GM21423 (cell line): ENCODE measurements at regions not wholly inside any gene's neighbourhood (a gene's known extent, or its start where the extent isn't known, plus 50 kb on each side); places are given as distances from the start of the nearest gene placed in this dataset.
"Not testable (repeated sequence)": the region's sequence is repeated elsewhere in the genome, so short reads cannot be mapped to it uniquely, and the experiment has no call there.

Source experiments
- ATAC-seq: cut with Tn5 transposase; IDR thresholded peaks from one replicate; pipeline ENCODE4 v1.9.1; 2021; ENCODE audit warnings: mild to moderate bottlenecking, moderate library complexity; ENCODE audit not compliant: unreplicated experiment

- no peak for ATAC-seq
These were observed 146.6 kb upstream of the TPM1 start for GRCh38 chr15:62895905-62896316.

GRCh38 chr15:62896380-62896866 is 146.1 kb upstream of the TPM1 start:
- ATAC-seq = no peak

GRCh38 chr15:62896969-62897486 is 145.5 kb upstream of the TPM1 start:
- ATAC-seq = no peak

- no peak for ATAC-seq
These were observed 144.9 kb upstream of the TPM1 start for GRCh38 chr15:62897634-62898033.

- no peak for ATAC-seq
These were observed 143.5 kb upstream of the TPM1 start for GRCh38 chr15:62899090-62899493.

GRCh38 chr15:62900071-62900802 is 142.3 kb upstream of the TPM1 start:
- no peak for ATAC-seq

- no peak for ATAC-seq
These were observed 141.5 kb upstream of the TPM1 start for GRCh38 chr15:62901087-62901486.

- ATAC-seq = no peak
These were observed 140.5 kb upstream of the TPM1 start for GRCh38 chr15:62901909-62902546.

GRCh38 chr15:62902821-62903220 is 139.7 kb upstream of the TPM1 start:
- no peak for ATAC-seq

GRCh38 chr15:62903437-62903836 is 139.1 kb upstream of the TPM1 start:
- ATAC-seq = no peak

- no peak for ATAC-seq
These were observed 138.3 kb upstream of the TPM1 start for GRCh38 chr15:62904041-62904910.

- ATAC-seq = no peak
These were observed 135.9 kb upstream of the TPM1 start for GRCh38 chr15:62906627-62907026.

- no peak for ATAC-seq
These were observed 135.3 kb upstream of the TPM1 start for GRCh38 chr15:62907275-62907674.

- not testable (repeated sequence) for ATAC-seq
These were observed 134.2 kb upstream of the TPM1 start for GRCh38 chr15:62908341-62908740.

- ATAC-seq = no peak
These were observed 133.3 kb upstream of the TPM1 start for GRCh38 chr15:62909257-62909656.

GRCh38 chr15:62912282-62912681 is 130.3 kb upstream of the TPM1 start:
- ATAC-seq = no peak

- ATAC-seq = no peak
These were observed 129.7 kb upstream of the TPM1 start for GRCh38 chr15:62912808-62913207.

GRCh38 chr15:62913246-62913645 is 129.3 kb upstream of the TPM1 start:
- no peak for ATAC-seq

- ATAC-seq = no peak
These were observed 128.0 kb upstream of the TPM1 start for GRCh38 chr15:62914461-62915079.

- no peak for ATAC-seq
These were observed 121.7 kb upstream of the TPM1 start for GRCh38 chr15:62920682-62921502.
